ENCODE measurements at regions not wholly inside any gene's neighbourhood (a gene's known extent, or its start where the extent isn't known, plus 50 kb on each side); places are given as distances from the start of the nearest gene placed in this dataset.

DNA sequence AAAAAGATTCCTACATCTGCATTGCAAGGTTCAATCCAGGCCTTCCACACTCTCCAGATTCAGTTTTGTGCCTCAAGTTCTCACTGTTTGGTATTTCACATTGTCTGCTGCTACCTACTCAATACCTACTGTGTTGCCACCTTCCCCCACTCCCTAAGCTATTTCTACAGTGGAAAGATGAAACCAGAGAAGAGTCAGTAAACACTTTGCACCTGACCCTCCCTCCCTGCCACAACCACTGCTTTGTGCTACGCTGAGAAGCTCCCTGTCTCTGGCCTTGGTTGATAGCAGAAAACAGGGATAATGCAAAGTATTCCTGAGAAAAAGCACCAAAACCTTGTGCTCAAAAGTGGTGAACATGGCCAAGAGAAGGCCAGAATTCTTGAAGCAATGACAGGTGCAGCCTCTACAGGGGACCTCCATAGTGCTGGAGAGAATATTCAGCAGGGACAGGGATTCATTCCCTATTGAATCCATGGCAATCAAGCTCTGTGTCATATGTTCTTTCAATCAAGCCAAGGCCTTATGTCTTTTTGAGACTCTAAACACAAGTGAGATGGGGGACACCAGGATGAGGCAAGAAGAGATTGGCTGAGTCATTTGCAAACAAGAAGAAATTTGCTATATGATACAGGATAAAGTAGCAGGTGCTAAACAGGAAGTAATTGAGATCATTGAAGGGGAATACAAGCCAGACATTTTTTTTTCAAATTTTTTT, 83.5 kb upstream of the LIPC start:
- no peaks in the 10 kb centered on the region for H3K4me1 ChIP-seq
- H3K27ac ChIP-seq = no peak overlapping the region
- H3K4me3 ChIP-seq = no peak overlapping the region
- TF ChIP-seq, protein P1, sequence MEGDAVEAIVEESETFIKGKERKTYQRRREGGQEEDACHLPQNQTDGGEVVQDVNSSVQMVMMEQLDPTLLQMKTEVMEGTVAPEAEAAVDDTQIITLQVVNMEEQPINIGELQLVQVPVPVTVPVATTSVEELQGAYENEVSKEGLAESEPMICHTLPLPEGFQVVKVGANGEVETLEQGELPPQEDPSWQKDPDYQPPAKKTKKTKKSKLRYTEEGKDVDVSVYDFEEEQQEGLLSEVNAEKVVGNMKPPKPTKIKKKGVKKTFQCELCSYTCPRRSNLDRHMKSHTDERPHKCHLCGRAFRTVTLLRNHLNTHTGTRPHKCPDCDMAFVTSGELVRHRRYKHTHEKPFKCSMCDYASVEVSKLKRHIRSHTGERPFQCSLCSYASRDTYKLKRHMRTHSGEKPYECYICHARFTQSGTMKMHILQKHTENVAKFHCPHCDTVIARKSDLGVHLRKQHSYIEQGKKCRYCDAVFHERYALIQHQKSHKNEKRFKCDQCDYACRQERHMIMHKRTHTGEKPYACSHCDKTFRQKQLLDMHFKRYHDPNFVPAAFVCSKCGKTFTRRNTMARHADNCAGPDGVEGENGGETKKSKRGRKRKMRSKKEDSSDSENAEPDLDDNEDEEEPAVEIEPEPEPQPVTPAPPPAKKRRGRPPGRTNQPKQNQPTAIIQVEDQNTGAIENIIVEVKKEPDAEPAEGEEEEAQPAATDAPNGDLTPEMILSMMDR (IDR thresholded peaks at IDR 0.05) = no peak
- H3K36me3 ChIP-seq = no peaks in the 10 kb centered on the region
- no peaks in the 10 kb centered on the region for H3K9me3 ChIP-seq
- H3K9ac ChIP-seq (ENCODE audit: low read depth in 2 of 2, low read length in 2 of 2) = no peak overlapping the region
- no peaks in the 10 kb centered on the region for H3K27me3 ChIP-seq
- intact Hi-C loops (cut with DNase I) = no loop called here
- DNase-seq = no peak

GRCh38 chr15:58352026-58352929, 79.5 kb upstream of the LIPC start:
- intact Hi-C loops (cut with DNase I) = no loop called here
- Histone ChIP-seq H3K4me3 (no peak overlapping the region), H3K36me3 (no peaks in the 10 kb centered on the region), H3K27me3 (no peaks in the 10 kb centered on the region), H3K4me1 (no peaks in the 10 kb centered on the region), H3K9ac (ENCODE audit: low read depth in 2 of 2, low read length in 2 of 2) (no peak overlapping the region), H3K9me3 (no peaks in the 10 kb centered on the region), H3K27ac (no peak overlapping the region)
- no peak for DNase-seq
- TF ChIP-seq, protein P1 (IDR thresholded peaks at IDR 0.05) = no peak

DNA sequence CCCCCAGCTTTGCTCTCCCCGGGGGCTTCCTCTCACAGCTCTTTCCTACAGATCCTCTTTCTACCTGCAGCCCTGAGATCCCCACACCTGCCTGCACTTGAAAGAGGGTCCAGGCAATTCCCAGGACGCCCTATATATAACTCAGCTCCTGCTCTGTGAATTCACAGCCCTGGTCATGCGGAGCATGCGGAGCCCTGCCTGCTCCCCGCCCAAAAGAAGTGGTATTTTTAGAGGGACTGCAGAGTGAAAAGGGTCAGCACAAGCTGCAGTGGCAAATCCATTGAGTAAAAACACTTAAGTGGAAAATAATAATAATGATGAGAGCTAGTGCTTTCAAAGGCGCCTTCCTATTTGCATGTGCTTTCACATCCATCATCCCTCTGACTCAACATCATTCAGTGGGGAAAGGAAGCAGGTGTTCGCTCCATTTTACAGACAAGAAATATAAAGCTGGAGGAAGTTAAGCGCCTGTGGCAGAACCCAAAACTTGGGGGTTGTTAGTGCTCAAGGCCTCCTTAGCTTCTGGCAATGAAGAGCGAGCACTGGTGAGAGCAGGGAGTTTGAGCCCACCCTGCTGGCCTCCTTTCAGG, 76.3 kb upstream of the LIPC start:
- no peak overlapping the region for H3K27ac ChIP-seq
- no peaks in the 10 kb centered on the region for H3K27me3 ChIP-seq
- TF ChIP-seq, protein P1 (IDR thresholded peaks at IDR 0.05) = no peak
- H3K4me1 ChIP-seq = no peaks in the 10 kb centered on the region
- no peak overlapping the region for H3K4me3 ChIP-seq
- H3K9me3 ChIP-seq = no peaks in the 10 kb centered on the region
- H3K9ac ChIP-seq (ENCODE audit: low read depth in 2 of 2, low read length in 2 of 2) = no peak overlapping the region
- DNase-seq = no peak
- intact Hi-C loops (cut with DNase I) = no loop called here
- H3K36me3 ChIP-seq = no peaks in the 10 kb centered on the region

DNA sequence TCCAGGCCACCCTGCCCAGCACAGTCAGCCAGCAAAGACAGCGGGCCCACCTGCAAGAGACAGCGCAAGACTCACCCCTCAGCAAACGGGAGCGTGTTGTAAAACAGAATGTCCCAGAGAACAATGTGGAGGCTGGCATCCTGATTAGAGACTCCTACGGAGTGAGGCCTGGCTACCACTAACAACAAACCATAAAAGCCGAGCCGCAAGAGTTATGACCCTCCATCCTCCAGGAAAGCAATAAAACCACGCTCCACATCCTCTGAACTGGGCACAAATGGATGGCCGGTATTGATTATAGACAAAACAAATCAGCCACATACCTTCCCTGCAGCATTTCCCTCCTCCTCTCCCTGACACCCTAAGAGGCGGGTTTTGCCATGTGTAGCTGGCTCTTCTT, 75.8 kb upstream of the LIPC start:
- no peaks in the 10 kb centered on the region for H3K9me3 ChIP-seq
- H3K9ac ChIP-seq (ENCODE audit: low read depth in 2 of 2, low read length in 2 of 2) = no peak overlapping the region
- H3K4me1 ChIP-seq = no peaks in the 10 kb centered on the region
- H3K27ac ChIP-seq = no peak overlapping the region
- no peak for DNase-seq
- no peaks in the 10 kb centered on the region for H3K27me3 ChIP-seq
- TF ChIP-seq, protein P1 (IDR thresholded peaks at IDR 0.05) = no peak
- no peak overlapping the region for H3K4me3 ChIP-seq
- no peaks in the 10 kb centered on the region for H3K36me3 ChIP-seq
- intact Hi-C loops (cut with DNase I) = no loop called here

- Histone ChIP-seq H3K27me3 (no peaks in the 10 kb centered on the region), H3K27ac (no peak overlapping the region), H3K4me3 (no peak overlapping the region), H3K36me3 (no peaks in the 10 kb centered on the region), H3K9ac (ENCODE audit: low read depth in 2 of 2, low read length in 2 of 2) (no peak overlapping the region), H3K9me3 (no peaks in the 10 kb centered on the region), H3K4me1 (no peaks in the 10 kb centered on the region)
- TF ChIP-seq, protein P1 (IDR thresholded peaks at IDR 0.05) = no peak
- DNase-seq = no peak
- intact Hi-C loops (cut with DNase I) = no loop called here
Measured at GRCh38 chr15:58357529-58358476, 74.0 kb upstream of the LIPC start.

Measured in colonic mucosa (tissue), 4 donors.